ENCODE measurements at regions not wholly inside any gene's neighbourhood (a gene's known extent, or its start where the extent isn't known, plus 50 kb on each side); places are given as distances from the start of the nearest gene placed in this dataset.

GRCh38 chr15:62740141-62741004, 302.2 kb upstream of the TPM1 start:
- Histone ChIP-seq H3K36me3 (ENCODE audit: insufficient read depth, low read length) (no peaks in the 10 kb centered on the region), H3K9me2 (ENCODE audit: insufficient read depth, low read length) (no peaks in the 10 kb centered on the region), H3K27ac (ENCODE audit: low read depth, low read length, poor library complexity, severe bottlenecking) (no peak overlapping the region), H2AFZ (ENCODE audit: low read length) (no peak overlapping the region), H3K4me3 (ENCODE audit: low read depth, low read length, poor library complexity, severe bottlenecking) (no peak overlapping the region), H3K4me2 (ENCODE audit: low read length) (no peak overlapping the region), H4K20me1 (ENCODE audit: insufficient read depth, low read length) (no peaks in the 10 kb centered on the region), H3K4me1 (ENCODE audit: insufficient read depth, low read length, poor library complexity, severe bottlenecking) (no peaks in the 10 kb centered on the region), H3K79me2 (ENCODE audit: insufficient read depth, low read depth, low read length) (no peaks in the 10 kb centered on the region), H3K9me3 (ENCODE audit: low read length) (no peaks in the 10 kb centered on the region)
- CTCF ChIA-PET (ENCODE audit: unreplicated experiment), result no interaction called here
- intact Hi-C loops (cut with micrococcal nuclease; ENCODE audit: unreplicated experiment), result no loop called here
- no TSS peak for BruUV-seq (replicated peaks)
- TF ChIP-seq CTCF (conservative IDR thresholded peaks at IDR 0.05; ENCODE audit: low read length) (no peak), EZH2phosphoT487 (IDR thresholded peaks at IDR 0.05; ENCODE audit: borderline replicate concordance, low read depth, low read length) (no peak)
- no peak for DNase-seq (ENCODE audit: low spot score)
- POLR2A ChIA-PET, result interaction anchor here (0.8 kb wide), 1 partner anchor 385 kb away, joined by 3 read pairs; no protein-coding TSS in a partner anchor

- no peak overlapping the region for H2AFZ ChIP-seq (ENCODE audit: low read length)
- no peaks in the 10 kb centered on the region for H3K79me2 ChIP-seq (ENCODE audit: insufficient read depth, low read depth, low read length)
- no peak for TF ChIP-seq EZH2phosphoT487 (IDR thresholded peaks at IDR 0.05; ENCODE audit: borderline replicate concordance, low read depth, low read length)
- TF ChIP-seq CTCF (conservative IDR thresholded peaks at IDR 0.05; ENCODE audit: low read length), result no peak
- no peaks in the 10 kb centered on the region for H3K9me3 ChIP-seq (ENCODE audit: low read length)
- ChIA-PET POLR2A (interaction anchor here (0.6 kb wide), 1 partner anchor 187 kb away, joined by 3 read pairs; no protein-coding TSS in a partner anchor), CTCF (ENCODE audit: unreplicated experiment) (no interaction called here)
- intact Hi-C loops (cut with micrococcal nuclease; ENCODE audit: unreplicated experiment), result no loop called here
- no peak overlapping the region for H3K4me3 ChIP-seq (ENCODE audit: low read depth, low read length, poor library complexity, severe bottlenecking)
- H3K27ac ChIP-seq (ENCODE audit: low read depth, low read length, poor library complexity, severe bottlenecking), result no peak overlapping the region
- no peaks in the 10 kb centered on the region for H3K4me1 ChIP-seq (ENCODE audit: insufficient read depth, low read length, poor library complexity, severe bottlenecking)
- H3K36me3 ChIP-seq (ENCODE audit: insufficient read depth, low read length), result no peaks in the 10 kb centered on the region
- no peak overlapping the region for H3K4me2 ChIP-seq (ENCODE audit: low read length)
- no peaks in the 10 kb centered on the region for H3K9me2 ChIP-seq (ENCODE audit: insufficient read depth, low read length)
- DNase-seq (ENCODE audit: low spot score), result no peak
- no peaks in the 10 kb centered on the region for H4K20me1 ChIP-seq (ENCODE audit: insufficient read depth, low read length)
- no TSS peak for BruUV-seq (replicated peaks)
Measured at GRCh38 chr15:62741106-62741505, 301.4 kb upstream of the TPM1 start.
